T-cell (primary cell): ENCODE measurements at regions not wholly inside any gene's neighbourhood (a gene's known extent, or its start where the extent isn't known, plus 50 kb on each side); places are given as distances from the start of the nearest gene placed in this dataset.

Experiments
- ATAC-seq, 4 experiments: fragments of 200-7000 bp in 3 of 4; fragments of 150-1000 bp in 1 of 4; cut with Tn5 transposase; replicated peaks in 1 of 4; 1 replicate in 3 of 4; 2 replicates in 1 of 4; pipeline ENCODE4 v1.10.0; 2021; ENCODE audit warnings: moderate library complexity in 3 of 4, mild to moderate bottlenecking in 2 of 4, moderate number of reproducible peaks in 1 of 4
- CTCF ChIA-PET, 2 donors: fragments of 300-600 bp; sonication (Branson Sonifier 250); formaldehyde crosslinking; loops; one replicate each; lab custom pipeline; 2022; ENCODE audit warnings: antibody characterized with exemption in 2 of 2; lab: Charles Lee
- POLR2A ChIA-PET, 2 donors: fragments of 300-600 bp; sonication (Branson Sonifier 250); formaldehyde crosslinking; loops; one replicate each; lab custom pipeline; 2022; ENCODE audit warnings: antibody characterized with exemption in 2 of 2; lab: Charles Lee
- DNase-seq, 35 experiments: peaks; one replicate each; pipeline versions ENCODE4 v3.0.0 to v3.0.0-alpha.2; 2013 to 2023
- H3K27ac ChIP-seq: one replicate; pipeline ENCODE4 v1.5.1; 2013; ENCODE audit warnings: low read length
- H3K27me3 ChIP-seq, 2 experiments: replicated peaks in 1 of 2; 1 replicate in 1 of 2; 2 replicates in 1 of 2; pipeline versions ENCODE4 v1.6.1 to v1.7.0; 2013; ENCODE audit warnings: low read length in 1 of 2, mixed read lengths in 1 of 2; ENCODE audit not compliant: control insufficient read depth in 2 of 2, insufficient read depth in 2 of 2; ENCODE audit errors: extremely low read depth in 1 of 2
- H3K36me3 ChIP-seq, 2 donors: 1 replicate in 1 of 2; 2 replicates in 1 of 2; pipeline versions ENCODE4 v1.6.1 to v1.7.0; 2013; ENCODE audit warnings: low read length in 1 of 2; ENCODE audit not compliant: control insufficient read depth in 2 of 2, insufficient read depth in 1 of 2; ENCODE audit errors: extremely low read depth in 1 of 2
- H3K4me1 ChIP-seq, 2 experiments: 1 replicate in 1 of 2; 2 replicates in 1 of 2; pipeline versions ENCODE4 v1.6.1 to v1.7.0; 2013; ENCODE audit warnings: low read length in 2 of 2, mixed read lengths in 1 of 2; ENCODE audit not compliant: insufficient read depth in 2 of 2, control insufficient read depth in 1 of 2; ENCODE audit errors: extremely low read depth in 1 of 2
- H3K4me3 ChIP-seq, 2 donors: 1 replicate in 1 of 2; 2 replicates in 1 of 2; pipeline versions ENCODE4 v1.5.1 to v1.7.0; 2013; ENCODE audit warnings: mild to moderate bottlenecking in 2 of 2, low read length in 1 of 2, moderate library complexity in 1 of 2; ENCODE audit not compliant: control insufficient read depth in 1 of 2; ENCODE audit errors: extremely low read depth in 1 of 2
- H3K9me3 ChIP-seq: 2 replicates; pipeline ENCODE4 v1.7.0; 2013
- H3K27ac Mint-ChIP-seq, 2 donors: one replicate each; pipeline ENCODE4 v1.8.0; 2020 to 2021; ENCODE audit warnings: mild to moderate bottlenecking in 2 of 2, mixed read lengths in 2 of 2
- H3K27me3 Mint-ChIP-seq, 2 donors: one replicate each; pipeline ENCODE4 v1.8.0; 2021 to 2022; ENCODE audit warnings: mixed read lengths in 2 of 2
- H3K36me3 Mint-ChIP-seq: one replicate; pipeline ENCODE4 v1.8.0; 2021; ENCODE audit warnings: mixed read lengths
- H3K4me1 Mint-ChIP-seq, 3 donors: one replicate each; pipeline ENCODE4 v1.8.0; 2020 to 2022; ENCODE audit warnings: mixed read lengths in 3 of 3, mild to moderate bottlenecking in 1 of 3
- H3K4me3 Mint-ChIP-seq, 3 donors: one replicate each; pipeline ENCODE4 v1.8.0; 2020 to 2022; ENCODE audit warnings: mild to moderate bottlenecking in 3 of 3, mixed read lengths in 3 of 3, moderate library complexity in 3 of 3
- H3K9me3 Mint-ChIP-seq, 3 donors: one replicate each; pipeline ENCODE4 v1.8.0; 2020 to 2022; ENCODE audit warnings: mixed read lengths in 3 of 3
- WGBS: methylation state at CpG from one replicate; pipeline ENCODE4 v1.1.5; 2013; ENCODE audit warnings: missing lambda C conversion rate; ENCODE audit not compliant: insufficient coverage; 5-methylcytosine and 5-hydroxymethylcytosine counted together

DNA sequence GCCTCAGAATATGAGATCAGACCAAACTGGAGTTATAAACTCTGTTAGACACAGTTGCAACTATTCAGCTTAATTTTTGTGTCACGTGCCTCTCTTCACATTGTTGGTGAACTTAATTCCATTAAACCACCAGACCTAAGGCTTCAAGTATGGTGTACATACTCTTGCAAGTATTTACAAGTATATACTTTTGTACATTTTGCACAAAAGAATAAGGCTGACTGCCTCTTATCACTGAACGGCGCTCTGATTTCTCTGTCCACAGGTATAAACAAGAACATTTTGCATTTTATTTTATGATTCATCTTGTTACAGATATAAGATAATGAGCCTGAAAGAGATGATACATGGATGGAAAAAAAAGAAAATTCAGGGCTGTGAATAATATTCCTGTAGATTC is 269.7 kb upstream of the ACVR2A start:
- WGBS = no CpG with 5 or more reads among the region's 3 CpGs
- Histone ChIP-seq H3K27me3 (no peaks in the 10 kb centered on the region), H3K27ac (no peak overlapping the region), H3K36me3 (no peaks in the 10 kb centered on the region), H3K4me3 (no peak overlapping the region), H3K4me1 (no peaks in the 10 kb centered on the region), H3K9me3 (no peaks in the 10 kb centered on the region)
- no peak overlapping the region for H3K27ac Mint-ChIP-seq
- H3K36me3 Mint-ChIP-seq = no peaks in the 10 kb centered on the region
- no peak for DNase-seq
- ATAC-seq = no peak
- CTCF ChIA-PET = no interaction called here
- POLR2A ChIA-PET = no interaction called here
- H3K4me1 Mint-ChIP-seq = no peaks in the 10 kb centered on the region
- H3K4me3 Mint-ChIP-seq = no peak overlapping the region
- peaks cover 3 to 6% (median 6%) of the 10 kb centered on the region in 3 donors for H3K9me3 Mint-ChIP-seq
- no peaks in the 10 kb centered on the region for H3K27me3 Mint-ChIP-seq

DNA sequence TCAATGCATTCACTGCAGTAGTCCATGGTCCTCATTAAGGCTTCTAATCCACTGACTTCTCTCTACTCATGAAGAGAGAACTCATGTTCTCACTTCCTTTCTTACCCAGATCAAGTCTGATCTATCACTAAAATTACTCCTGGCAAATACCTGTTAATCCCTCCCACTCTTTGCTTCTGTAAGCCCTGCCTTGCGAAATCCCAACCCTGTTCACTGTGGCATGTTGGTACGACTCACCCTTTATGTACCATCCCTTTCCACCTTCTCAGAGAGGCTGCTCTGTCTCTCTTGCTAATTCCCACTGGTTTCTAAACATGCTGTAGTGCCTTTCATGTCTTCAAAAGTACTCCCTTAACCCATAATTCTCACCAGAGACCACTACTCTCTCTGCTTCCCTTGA is 272.2 kb upstream of the ACVR2A start:
- ATAC-seq (no peak), DNase-seq (no peak)
- Histone ChIP-seq H3K36me3 (no peaks in the 10 kb centered on the region), H3K27me3 (no peaks in the 10 kb centered on the region), H3K4me1 (no peaks in the 10 kb centered on the region), H3K4me3 (no peak overlapping the region), H3K9me3 (no peaks in the 10 kb centered on the region), H3K27ac (no peak overlapping the region)
- H3K36me3 Mint-ChIP-seq = no peaks in the 10 kb centered on the region
- H3K9me3 Mint-ChIP-seq = peaks cover 3 to 6% (median 6%) of the 10 kb centered on the region in 3 donors
- no peaks in the 10 kb centered on the region for H3K4me1 Mint-ChIP-seq
- ChIA-PET CTCF (no interaction called here), POLR2A (no interaction called here)
- H3K4me3 Mint-ChIP-seq = no peak overlapping the region
- H3K27ac Mint-ChIP-seq = no peak overlapping the region
- WGBS = 96% methylated on average over 2 of the region's 2 CpGs
- no peaks in the 10 kb centered on the region for H3K27me3 Mint-ChIP-seq

DNA sequence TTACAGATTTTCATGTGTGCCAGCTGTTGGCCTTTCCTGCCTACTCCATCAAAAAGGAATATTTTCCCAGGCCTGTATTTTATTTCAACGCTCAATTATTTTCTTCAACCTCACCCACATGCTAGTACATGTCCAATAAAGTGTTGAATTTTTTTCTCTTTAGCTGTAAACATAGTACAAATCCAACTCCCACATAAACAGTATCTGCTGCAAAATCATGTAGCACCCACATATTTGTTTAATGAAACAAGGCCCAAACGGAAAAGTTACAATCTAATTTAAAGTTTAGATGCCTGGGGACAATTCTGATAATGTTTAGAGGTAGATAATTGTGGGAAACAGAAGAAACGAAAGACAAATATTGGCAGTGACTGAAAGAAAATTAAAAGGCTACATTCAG is 275.4 kb upstream of the ACVR2A start:
- H3K4me3 Mint-ChIP-seq = no peak overlapping the region
- CTCF ChIA-PET = no interaction called here
- ATAC-seq (no peak), DNase-seq (no peak)
- WGBS = no CpG with 5 or more reads among the region's 3 CpGs
- no peaks in the 10 kb centered on the region for H3K27me3 Mint-ChIP-seq
- no peak overlapping the region for H3K27ac Mint-ChIP-seq
- H3K27ac ChIP-seq = no peak overlapping the region
- H3K9me3 Mint-ChIP-seq = peaks cover 3 to 6% (median 6%) of the 10 kb centered on the region in 3 donors
- no peaks in the 10 kb centered on the region for H3K36me3 ChIP-seq
- H3K9me3 ChIP-seq = no peaks in the 10 kb centered on the region
- no peaks in the 10 kb centered on the region for H3K27me3 ChIP-seq
- no peaks in the 10 kb centered on the region for H3K4me1 Mint-ChIP-seq
- H3K4me3 ChIP-seq = no peak overlapping the region
- POLR2A ChIA-PET = no interaction called here
- H3K36me3 Mint-ChIP-seq = no peaks in the 10 kb centered on the region
- no peaks in the 10 kb centered on the region for H3K4me1 ChIP-seq

DNA sequence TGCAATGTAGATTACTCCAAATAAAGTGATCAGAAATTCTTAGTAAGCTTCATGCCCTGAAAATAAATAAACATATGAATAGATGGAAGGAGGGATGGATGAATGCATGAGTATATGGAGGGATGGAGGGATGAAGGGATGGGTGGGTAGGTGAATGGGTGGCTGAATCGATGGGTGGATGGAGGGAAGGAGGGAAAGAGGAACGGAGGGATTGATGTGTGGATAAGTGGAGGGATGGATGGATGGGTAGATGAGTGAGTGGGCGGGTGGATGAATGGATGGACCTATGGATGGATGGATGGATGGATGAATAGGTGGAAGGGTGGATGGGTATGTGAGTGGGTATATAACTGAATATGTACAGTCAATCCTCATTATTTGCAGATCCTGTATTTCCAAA is 276.7 kb upstream of the ACVR2A start:
- 87% methylated on average over 3 of the region's 3 CpGs for WGBS
- H3K4me3 Mint-ChIP-seq = no peak overlapping the region
- H3K27me3 ChIP-seq = no peaks in the 10 kb centered on the region
- no peaks in the 10 kb centered on the region for H3K36me3 Mint-ChIP-seq
- ChIA-PET CTCF (interaction anchor here in 1 of 2 donors (0.6 kb wide), 1 partner anchor 1678 kb away, joined by 4 read pairs; no protein-coding TSS in a partner anchor), POLR2A (no interaction called here)
- no peaks in the 10 kb centered on the region for H3K27me3 Mint-ChIP-seq
- H3K9me3 ChIP-seq = no peaks in the 10 kb centered on the region
- ATAC-seq = no peak
- no peaks in the 10 kb centered on the region for H3K4me1 Mint-ChIP-seq
- DNase-seq = no peak
- H3K4me3 ChIP-seq = no peak overlapping the region
- H3K36me3 ChIP-seq = no peaks in the 10 kb centered on the region
- H3K9me3 Mint-ChIP-seq = peaks cover 3 to 6% (median 6%) of the 10 kb centered on the region in 3 donors
- no peaks in the 10 kb centered on the region for H3K4me1 ChIP-seq
- H3K27ac Mint-ChIP-seq = no peak overlapping the region
- no peak overlapping the region for H3K27ac ChIP-seq

DNA sequence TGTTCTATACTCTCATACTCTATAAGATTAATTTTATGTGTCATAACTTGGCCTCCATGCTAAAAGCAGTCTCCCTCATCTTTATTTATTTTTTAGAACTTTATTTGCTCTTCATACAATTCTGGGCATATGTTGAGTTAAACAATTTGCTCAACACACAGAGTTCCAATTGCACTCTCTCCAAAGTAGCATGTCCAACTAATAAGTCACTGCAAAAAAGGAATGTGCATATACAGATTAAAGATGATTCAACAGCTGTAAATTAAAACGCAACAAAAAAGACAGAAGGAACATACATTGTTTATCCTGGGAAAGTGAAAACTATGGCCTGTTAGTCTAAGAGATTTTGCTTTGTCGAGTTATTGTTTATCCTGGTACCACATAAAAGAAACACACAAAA is 277.7 kb upstream of the ACVR2A start:
- H3K27me3 Mint-ChIP-seq = no peaks in the 10 kb centered on the region
- H3K4me1 Mint-ChIP-seq = no peaks in the 10 kb centered on the region
- H3K4me3 Mint-ChIP-seq = no peak overlapping the region
- WGBS = no CpG with 5 or more reads among the region's 2 CpGs
- ATAC-seq (no peak), DNase-seq (no peak)
- H3K9me3 ChIP-seq = no peaks in the 10 kb centered on the region
- H3K27ac ChIP-seq = no peak overlapping the region
- H3K4me1 ChIP-seq = no peaks in the 10 kb centered on the region
- CTCF ChIA-PET = no interaction called here
- H3K4me3 ChIP-seq = no peak overlapping the region
- POLR2A ChIA-PET = no interaction called here
- H3K36me3 ChIP-seq = no peaks in the 10 kb centered on the region
- no peak overlapping the region for H3K27ac Mint-ChIP-seq
- no peaks in the 10 kb centered on the region for H3K27me3 ChIP-seq
- H3K36me3 Mint-ChIP-seq = no peaks in the 10 kb centered on the region
- H3K9me3 Mint-ChIP-seq = peaks cover 3 to 6% (median 6%) of the 10 kb centered on the region in 3 donors

DNA sequence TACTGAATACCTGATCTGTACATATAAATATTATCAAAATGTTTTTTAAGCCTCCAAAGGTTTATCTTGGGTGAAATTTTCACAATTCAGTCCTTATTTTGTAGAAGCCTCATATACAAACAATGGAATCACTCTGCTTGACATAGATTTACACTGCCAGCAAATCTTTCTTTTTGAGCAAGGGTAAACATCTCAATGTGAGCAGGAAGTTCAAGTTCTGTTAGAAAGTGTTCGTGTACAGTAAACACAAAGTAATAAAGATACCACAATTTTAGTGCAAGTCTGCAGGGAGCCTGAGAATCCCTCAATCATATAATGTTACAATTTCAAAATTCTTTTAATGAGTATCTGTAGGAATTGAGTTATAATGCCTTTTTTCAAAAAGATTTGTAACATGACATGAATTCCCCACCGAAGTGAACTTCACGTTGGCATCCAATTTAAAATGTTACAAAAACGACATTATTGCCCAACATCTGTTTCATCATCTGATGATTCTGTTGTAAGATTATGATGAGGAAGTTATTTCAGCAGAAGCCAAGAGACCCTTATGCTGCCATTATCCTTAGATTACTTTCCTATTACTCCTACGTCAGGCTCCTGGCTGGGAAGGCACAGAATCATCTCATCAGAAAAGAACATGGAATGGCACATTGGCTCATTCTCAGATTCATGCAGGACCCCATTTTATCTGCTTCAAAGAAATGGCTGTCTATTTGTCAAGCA is 283.9 kb upstream of the ACVR2A start:
- Histone ChIP-seq H3K27me3 (no peaks in the 10 kb centered on the region), H3K9me3 (no peaks in the 10 kb centered on the region), H3K27ac (no peak overlapping the region), H3K4me1 (no peaks in the 10 kb centered on the region), H3K36me3 (no peaks in the 10 kb centered on the region), H3K4me3 (no peak overlapping the region)
- Mint-ChIP-seq H3K9me3 (no peaks in the 10 kb centered on the region), H3K27ac (no peak overlapping the region), H3K36me3 (no peaks in the 10 kb centered on the region), H3K27me3 (no peaks in the 10 kb centered on the region), H3K4me1 (peaks cover 1 to 5% (median 3%) of the 10 kb centered on the region in 3 donors), H3K4me3 (no peak overlapping the region)
- CTCF ChIA-PET = no interaction called here
- no CpG with 5 or more reads among the region's 5 CpGs for WGBS
- DNase-seq = no peak
- no peak for ATAC-seq
- POLR2A ChIA-PET = no interaction called here
